LHCN-M2 (cell line): ENCODE measurements at regions not wholly inside any gene's neighbourhood (a gene's known extent, or its start where the extent isn't known, plus 50 kb on each side); places are given as distances from the start of the nearest gene placed in this dataset.

Source experiments
- DNase-seq: peaks from one replicate; pipeline ENCODE4 v3.0.0-alpha.2; 2012; ENCODE audit warnings: low read depth

- no peak for DNase-seq
These were observed 584.2 kb downstream of the GALR1 start for GRCh38 chr18:77833807-77834206.

- DNase-seq, result no peak
These were observed 602.2 kb downstream of the GALR1 start for GRCh38 chr18:77851802-77852201.

GRCh38 chr18:77853859-77854258 is 604.2 kb downstream of the GALR1 start:
- DNase-seq, result no peak

DNA sequence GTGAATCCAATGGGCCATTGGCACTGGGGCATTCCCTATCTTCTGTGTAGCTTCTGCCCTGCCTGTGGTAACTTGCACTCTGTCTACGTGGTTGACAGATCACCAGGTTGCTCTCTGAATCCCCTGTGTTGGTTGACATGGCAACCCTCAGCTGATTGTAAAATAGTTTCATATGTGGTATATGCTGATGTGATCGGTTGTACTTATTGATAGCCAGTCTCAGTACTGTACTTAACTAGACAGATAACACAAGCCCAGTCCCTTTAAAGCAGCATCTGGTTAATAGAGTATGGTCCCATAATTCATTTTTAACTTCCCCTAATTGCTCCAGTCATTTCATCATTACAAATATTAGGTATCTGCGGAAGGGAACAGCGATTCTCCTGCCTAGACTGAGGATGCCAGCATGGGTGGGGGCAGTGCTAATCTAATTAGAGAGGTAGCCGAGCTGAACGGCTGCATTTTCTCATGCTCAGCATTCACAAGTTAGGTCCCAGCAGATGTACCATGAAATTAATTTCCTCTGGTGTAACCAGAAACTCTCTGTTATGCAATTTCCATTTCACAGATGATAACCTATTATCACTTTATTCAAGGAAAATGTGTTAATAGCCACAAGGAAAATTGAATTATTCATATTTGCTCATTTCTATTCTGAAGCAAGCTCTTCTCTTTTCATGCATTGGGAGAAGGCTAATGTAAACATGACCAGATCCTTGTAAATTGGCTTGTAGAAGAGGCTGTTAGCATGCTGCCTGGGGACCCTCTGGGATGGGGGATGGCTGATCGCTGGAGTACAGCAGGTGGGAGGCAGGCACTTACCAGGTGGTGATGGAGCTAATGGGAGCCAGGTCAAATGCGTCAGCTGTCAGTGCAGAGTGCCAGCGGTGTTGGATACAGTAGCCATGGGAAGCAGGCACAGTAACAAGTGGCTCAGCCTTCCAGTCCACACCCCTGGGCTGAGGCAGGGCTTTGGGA is 608.3 kb downstream of the GALR1 start:
- DNase-seq, result no peak

DNA sequence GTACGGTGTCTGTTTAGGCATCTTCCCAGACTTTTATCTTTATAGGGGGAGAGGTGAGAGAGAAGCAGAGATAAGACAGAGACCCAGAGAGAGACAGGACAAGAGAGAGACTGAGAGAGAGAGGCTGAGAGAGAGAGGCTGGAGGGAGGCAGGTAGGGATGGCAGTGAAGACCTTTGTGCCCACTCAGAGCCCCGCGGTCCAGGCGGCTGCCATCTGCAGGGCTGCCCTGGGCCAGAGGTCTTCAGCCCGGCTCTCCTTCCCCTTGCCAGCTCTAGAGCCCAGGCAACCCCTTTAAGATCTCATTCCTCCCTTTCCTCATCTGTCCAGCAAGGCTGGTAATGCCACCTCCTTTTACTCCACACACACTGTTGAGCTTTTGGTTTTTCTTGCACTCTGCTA is 610.0 kb downstream of the GALR1 start:
- no peak for DNase-seq

- no peak for DNase-seq
These were observed 612.6 kb downstream of the GALR1 start for GRCh38 chr18:77862066-77862757.

DNA sequence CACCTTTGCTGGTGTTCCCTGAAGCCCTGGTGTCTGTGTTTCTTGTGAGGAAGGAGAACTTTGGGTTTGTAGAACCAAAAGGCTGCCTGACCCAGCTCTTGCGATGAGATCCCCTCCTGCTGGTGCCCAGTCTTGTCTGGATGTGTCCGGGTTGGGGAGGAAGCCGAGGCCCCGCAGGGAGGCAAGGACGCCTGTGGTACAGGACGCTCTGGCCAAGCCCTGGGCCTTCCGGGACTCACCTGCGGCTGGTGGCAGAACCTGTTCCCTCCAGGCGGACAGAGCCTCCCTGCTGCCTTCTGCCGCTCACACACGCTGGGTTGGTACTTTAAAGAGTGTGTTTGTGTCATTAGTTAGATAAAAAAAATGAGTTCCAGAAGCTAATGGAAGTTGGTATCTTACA is 616.2 kb downstream of the GALR1 start:
- DNase-seq, result no peak

- DNase-seq, result no peak
These were observed 616.7 kb downstream of the GALR1 start for GRCh38 chr18:77866351-77866750.

DNA sequence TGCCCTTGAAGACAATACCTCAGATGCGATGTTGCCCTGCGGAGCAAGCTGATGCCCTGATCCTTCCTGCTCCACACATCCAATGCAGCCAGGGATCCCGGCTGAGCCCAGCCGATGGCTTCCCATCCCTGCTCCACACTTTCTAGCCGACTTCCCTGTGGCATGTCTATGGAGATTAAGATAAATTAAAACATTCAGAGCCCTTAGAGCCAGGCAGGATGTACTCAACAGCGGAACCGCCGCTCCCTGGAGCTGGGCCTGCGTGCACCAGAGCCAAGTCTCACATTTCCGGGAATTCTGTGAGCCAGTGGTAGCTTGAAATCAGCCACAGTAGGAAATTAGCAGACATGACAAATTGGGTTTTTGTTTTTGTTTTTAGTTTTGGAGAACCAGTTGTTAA is 620.6 kb downstream of the GALR1 start:
- DNase-seq, result no peak

DNA sequence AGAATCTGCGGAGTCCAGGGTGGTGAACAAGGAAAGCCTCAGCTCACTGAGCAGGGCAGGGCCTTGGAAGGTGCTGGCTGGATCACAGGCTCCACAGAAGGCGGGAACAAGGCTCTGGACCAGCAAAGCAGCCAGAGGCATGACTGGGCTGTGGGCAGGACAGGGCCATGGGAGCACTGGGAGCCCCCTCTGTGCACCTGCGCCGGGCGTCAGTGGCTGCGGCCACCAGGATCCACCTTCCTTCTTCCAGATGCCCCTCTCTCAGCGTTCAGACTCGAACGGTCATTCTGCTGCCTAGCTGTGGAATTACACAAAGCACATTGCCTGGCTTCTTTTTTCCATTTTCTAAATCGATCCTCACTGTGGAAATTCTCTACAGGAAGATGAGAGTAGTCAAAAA is 621.2 kb downstream of the GALR1 start:
- DNase-seq, result no peak

DNA sequence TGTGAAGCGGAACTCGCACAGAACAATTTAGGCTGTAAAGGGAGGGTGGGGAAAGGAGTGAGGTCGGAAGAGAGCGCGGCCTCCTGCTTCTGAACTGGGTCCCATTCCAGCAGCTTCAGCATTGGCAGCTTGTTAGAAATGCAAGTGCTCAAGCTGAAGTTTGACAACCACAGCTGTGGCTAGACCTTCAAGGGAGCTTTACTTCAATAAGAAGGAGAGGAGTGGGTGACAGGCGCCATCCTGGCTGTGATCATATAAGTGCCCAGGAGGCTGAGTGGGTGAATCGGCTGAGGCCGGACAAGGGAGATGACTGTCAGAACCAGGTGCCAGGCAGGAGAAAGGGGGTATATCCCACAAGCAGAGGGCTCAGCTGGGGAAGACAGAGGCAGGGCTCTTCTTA is 622.5 kb downstream of the GALR1 start:
- DNase-seq, result no peak

DNA sequence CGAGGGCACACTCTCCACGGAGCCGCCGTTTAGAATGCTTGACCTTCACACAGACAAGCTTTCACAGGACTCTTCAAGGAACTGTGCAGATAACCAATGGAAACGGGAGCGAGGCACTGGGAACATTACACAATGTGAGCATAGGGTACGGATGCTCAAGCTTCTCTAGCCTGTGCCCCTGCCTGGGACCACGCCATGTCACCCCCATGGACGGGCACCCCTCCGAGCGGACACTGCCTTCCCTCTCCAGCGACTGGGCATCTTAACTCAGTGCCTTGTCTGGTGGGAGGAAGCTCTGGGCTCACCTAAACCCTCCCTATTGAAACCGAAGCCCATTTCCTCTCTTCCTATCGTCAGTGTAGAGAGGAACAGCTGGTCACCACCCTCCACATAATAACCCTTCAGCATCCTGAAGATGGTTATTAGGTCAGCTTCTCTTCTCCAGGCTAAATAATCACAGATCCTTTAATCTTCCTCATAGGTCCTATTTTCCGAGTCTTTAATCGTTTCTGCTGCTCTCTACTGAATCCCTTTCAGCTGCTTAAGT is 626.7 kb downstream of the GALR1 start:
- DNase-seq, result no peak

DNA sequence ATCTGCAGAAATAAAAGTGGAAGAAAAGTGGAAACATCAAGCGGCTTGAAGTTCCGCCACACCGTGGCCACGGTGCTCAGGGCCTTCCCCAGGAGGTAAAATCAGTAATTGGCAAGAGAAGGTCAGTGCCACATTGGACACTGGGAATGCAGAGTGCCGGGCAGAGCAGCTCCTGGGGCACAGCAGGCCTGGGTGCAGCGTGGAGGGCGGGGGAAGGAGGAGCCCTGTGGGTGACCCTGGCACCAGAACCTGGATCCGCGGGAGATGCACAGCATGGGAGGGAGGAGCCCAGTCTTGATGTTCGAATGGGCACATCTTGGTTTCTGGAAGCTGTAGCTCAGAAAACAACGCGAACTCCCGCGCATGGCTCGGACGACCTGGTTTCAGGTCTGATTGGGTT is 630.2 kb downstream of the GALR1 start:
- DNase-seq, result no peak

DNA sequence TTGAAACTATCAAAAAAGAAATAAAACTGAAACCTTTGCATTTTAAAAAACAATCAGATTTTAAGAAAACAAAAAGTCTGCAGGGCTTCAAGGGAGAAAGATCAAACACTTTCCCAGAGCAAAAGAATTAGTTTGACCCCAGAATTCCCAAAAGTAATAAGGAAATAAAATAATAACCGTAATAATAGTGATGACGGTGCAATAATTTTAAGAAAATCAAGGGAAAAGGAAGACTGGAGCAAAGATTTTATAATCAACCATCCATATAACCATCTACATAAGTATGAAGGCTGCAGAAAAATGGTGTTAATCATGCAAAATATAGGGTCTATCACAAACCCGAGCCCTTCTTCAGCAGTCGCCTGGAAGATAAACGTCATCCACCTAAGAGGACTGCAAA is 634.8 kb downstream of the GALR1 start:
- DNase-seq, result no peak

DNA sequence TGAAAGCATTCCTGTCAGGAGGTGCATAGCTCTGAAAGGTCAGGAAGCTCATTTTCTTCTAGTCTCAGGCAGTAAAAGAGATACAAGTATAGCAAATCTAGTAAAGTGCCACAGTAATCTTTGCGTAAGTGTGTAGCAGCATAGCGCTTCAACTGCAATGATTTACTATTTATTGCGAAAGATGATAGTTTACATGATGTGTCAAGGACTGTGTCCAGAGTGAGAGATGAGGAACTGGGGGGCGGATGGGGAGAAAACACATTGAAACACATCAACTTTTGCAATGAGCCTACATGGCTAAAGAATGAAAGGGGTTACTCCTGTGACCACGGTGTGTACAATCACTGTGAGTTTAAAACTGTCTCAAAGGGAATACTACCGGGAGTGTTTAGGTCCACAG is 644.4 kb downstream of the GALR1 start:
- no peak for DNase-seq

GRCh38 chr18:77895250-77895649 is 645.6 kb downstream of the GALR1 start:
- no peak for DNase-seq

DNA sequence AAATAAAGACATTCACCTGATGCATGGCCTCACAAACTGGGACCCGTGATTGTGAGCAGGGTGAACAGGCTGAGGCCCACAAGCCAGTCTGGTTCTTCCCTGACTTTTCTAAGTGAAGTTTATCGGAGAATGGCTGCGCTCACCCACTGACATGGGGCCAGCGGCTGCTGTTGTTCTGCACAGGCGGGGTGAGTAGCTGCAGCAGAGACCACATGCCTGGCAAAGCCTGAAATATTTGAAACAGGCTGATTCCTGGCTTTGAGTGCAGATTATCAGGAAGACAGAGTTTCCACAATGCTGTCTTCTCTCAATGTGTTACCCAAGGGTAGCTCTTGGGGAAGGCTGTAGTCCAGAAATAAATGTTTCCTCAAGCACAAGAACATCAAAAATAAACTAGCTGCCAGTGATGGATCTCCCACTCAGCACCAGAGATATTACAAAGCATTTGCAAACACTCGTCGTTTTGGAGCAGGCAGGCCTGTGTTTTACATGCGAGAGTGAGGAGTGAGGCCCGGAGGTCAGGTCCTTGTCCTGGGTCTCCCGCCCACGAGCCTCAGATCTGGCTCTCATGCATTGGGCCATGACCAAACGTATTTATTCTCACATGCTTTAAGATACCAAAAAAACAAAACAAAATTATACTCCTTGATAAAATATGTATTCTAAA is 647.1 kb downstream of the GALR1 start:
- no peak for DNase-seq

GRCh38 chr18:77897606-77898005 is 648.0 kb downstream of the GALR1 start:
- no peak for DNase-seq

DNA sequence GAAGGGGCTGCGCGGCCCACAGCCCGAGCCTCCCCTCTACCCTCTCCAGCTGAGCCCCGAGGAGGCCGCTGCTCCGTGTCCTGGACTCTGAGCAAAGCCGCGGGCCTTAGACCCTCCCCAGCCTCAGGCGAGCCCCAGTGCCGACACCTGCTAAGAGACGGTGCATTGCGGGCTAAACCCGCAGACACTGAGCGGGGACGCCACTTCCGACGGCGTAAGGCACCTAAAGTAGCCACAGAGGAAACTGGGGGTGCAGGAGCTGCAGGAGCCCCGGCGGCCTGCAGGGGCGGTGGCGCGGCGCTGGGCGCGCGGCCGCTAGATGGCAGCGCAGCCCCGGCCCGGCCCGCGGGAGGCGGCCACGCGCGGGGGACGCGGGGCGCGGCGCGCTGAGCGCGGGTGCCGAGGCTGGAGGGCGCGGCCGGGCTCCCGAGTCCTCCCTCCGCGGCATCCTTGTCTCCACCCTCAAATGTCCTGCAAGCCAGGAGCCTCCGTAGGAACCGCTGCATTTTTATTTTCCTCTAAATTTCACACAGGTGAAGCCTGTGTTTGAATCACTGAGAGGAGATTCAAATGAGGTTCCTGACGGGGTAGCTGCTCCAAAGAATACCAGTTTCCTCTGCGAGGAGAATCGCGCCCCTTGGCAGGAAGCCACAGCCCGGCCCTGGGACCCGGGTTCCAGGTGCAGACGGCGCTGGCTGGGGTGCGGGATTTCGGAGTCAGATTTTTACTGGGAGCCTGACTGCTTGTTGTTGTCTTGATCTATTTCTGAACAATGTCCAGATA is 650.5 kb downstream of the GALR1 start:
- no peak for DNase-seq

- no peak for DNase-seq
These were observed 655.4 kb downstream of the GALR1 start for GRCh38 chr18:77905011-77905410.

- no peak for DNase-seq
These were observed 655.9 kb downstream of the GALR1 start for GRCh38 chr18:77905449-77906055.
